K562 (cell line): ENCODE measurements at regions not wholly inside any gene's neighbourhood (a gene's known extent, or its start where the extent isn't known, plus 50 kb on each side); places are given as distances from the start of the nearest gene placed in this dataset.

ENCODE experiments used
- ATAC-seq: fragments of 200-7000 bp; cut with Tn5 transposase; 3 replicates; pipeline ENCODE4 v1.9.1; 2020; ENCODE audit warnings: moderate library complexity
- BruUV-seq: library from RNA; stranded (reverse); fragments of 400-500 nt; replicated peaks from 2 replicates; lab custom pipeline; 2021; lab: Mats Ljungman, UMichigan
- CTCF ChIA-PET: fragments of 300-600 bp; formaldehyde crosslinking; extraction: SDS; loops from one replicate; lab custom pipeline; 2021; ENCODE audit warnings: low intra/inter-chr PET ratio; lab: Yijun Ruan, JAX
- POLR2A ChIA-PET: fragments of 300-600, 350-650 bp; sonication (Branson Sonifier 250); formaldehyde crosslinking; extraction: SDS; loops from one replicate; lab custom pipeline; 2021; ENCODE audit warnings: antibody characterized with exemption, inconsistent platforms; lab: Yijun Ruan, JAX
- DNase-seq, 4 experiments: peaks; one replicate each; pipeline versions ENCODE4 v3.0.0 to v3.0.0-alpha.2; 2011 to 2018; ENCODE audit warnings: low spot score in 3 of 4, mixed read lengths in 3 of 4; ENCODE audit errors: extremely low read depth in 1 of 4
- FAIRE-seq: peaks from 2 replicates; lab custom pipeline; 2011; peaks lifted over from hg19 to GRCh38; lab: Jason Lieb, UNC
- H2AFZ ChIP-seq: 2 replicates; pipeline ENCODE4 v1.6.0; 2011; ENCODE audit warnings: low read depth, low read length, control low read depth, inconsistent platforms
- H3K27ac ChIP-seq: fragments of 200-600 bp; 3 replicates; pipeline ENCODE4 v1.8.0; 2011; ENCODE audit warnings: low read depth, mild to moderate bottlenecking, control low read depth, inconsistent platforms, low read length, moderate library complexity, mixed read lengths; ENCODE audit errors: extremely low read depth
- H3K27me3 ChIP-seq, 2 experiments: fragments of 300-600 bp in 1 of 2; 2 replicates in 1 of 2; 3 replicates in 1 of 2; pipeline versions ENCODE4 v1.6.0 to v1.8.0; 2011; ENCODE audit warnings: inconsistent platforms in 2 of 2, low read length in 2 of 2, mild to moderate bottlenecking in 1 of 2, mixed read lengths in 1 of 2, moderate library complexity in 1 of 2; ENCODE audit not compliant: control insufficient read depth in 2 of 2, insufficient read depth in 2 of 2
- H3K36me3 ChIP-seq: fragments of 300-600 bp; 3 replicates; pipeline ENCODE4 v1.8.0; 2011; ENCODE audit warnings: mild to moderate bottlenecking, low read length, inconsistent platforms; ENCODE audit not compliant: control insufficient read depth, insufficient read depth
- H3K4me1 ChIP-seq, 2 experiments: fragments of 200-600 bp in 1 of 2; replicated peaks in 1 of 2; 2 replicates in 1 of 2; 3 replicates in 1 of 2; pipeline versions ENCODE4 v1.5.1 to v1.8.0; 2011; ENCODE audit warnings: inconsistent platforms in 2 of 2, low read length in 2 of 2, mild to moderate bottlenecking in 1 of 2, mixed read lengths in 1 of 2, moderate library complexity in 1 of 2; ENCODE audit not compliant: control insufficient read depth in 2 of 2, insufficient read depth in 2 of 2
- H3K4me2 ChIP-seq: 2 replicates; pipeline ENCODE4 v1.6.1; 2011; ENCODE audit warnings: low read length, control low read depth, inconsistent platforms, mixed read lengths; ENCODE audit not compliant: insufficient read depth
- H3K4me3 ChIP-seq: fragments of 200-600 bp; sonication (generic), shearing (Covaris generic); 2 replicates; pipeline ENCODE4 v1.5.1; 2016; ENCODE audit warnings: control low read depth, inconsistent platforms
- H3K79me2 ChIP-seq: fragments of 200-600 bp; 3 replicates; pipeline ENCODE4 v1.8.0; 2011; ENCODE audit warnings: low read length, inconsistent platforms; ENCODE audit not compliant: control insufficient read depth, insufficient read depth
- H3K9ac ChIP-seq, 2 experiments: 2 replicates each; pipeline versions ENCODE4 v1.6.0 to v1.6.1; 2011; ENCODE audit warnings: low read depth in 2 of 2, low read length in 2 of 2, control low read depth in 1 of 2, inconsistent platforms in 1 of 2, mild to moderate bottlenecking in 1 of 2, mixed read lengths in 1 of 2; ENCODE audit not compliant: insufficient read depth in 1 of 2
- H3K9me1 ChIP-seq: one replicate; pipeline ENCODE4 v1.6.0; 2011; ENCODE audit warnings: inconsistent platforms, mild to moderate bottlenecking, low read length, moderate library complexity; ENCODE audit not compliant: control insufficient read depth, insufficient read depth
- H3K9me3 ChIP-seq: replicated peaks from 2 replicates; pipeline ENCODE4 v1.5.1; 2011; ENCODE audit warnings: low read depth, low read length, inconsistent platforms; ENCODE audit not compliant: control insufficient read depth, insufficient read depth
- H4K20me1 ChIP-seq: replicated peaks from 2 replicates; pipeline ENCODE4 v1.6.1; 2011; ENCODE audit warnings: low read length, inconsistent platforms, mixed read lengths; ENCODE audit not compliant: control insufficient read depth, insufficient read depth
- C11orf30 ChIP-seq: fragments of 450-650 bp; IDR thresholded peaks from 2 replicates; pipeline ENCODE4 v1.6.1; 2016; ENCODE audit warnings: low read depth, mild to moderate bottlenecking
- CBFA2T3 ChIP-seq: fragments of 450-650 bp; IDR thresholded peaks from 2 replicates; pipeline ENCODE4 v1.6.1; 2017
- CEBPG ChIP-seq, 3 experiments: fragments of 200-800 bp in 1 of 3; sonication (Bioruptor generic) in 1 of 3; sonication (generic) in 1 of 3; formaldehyde crosslinking in 1 of 3; IDR thresholded peaks in 2 of 3; conservative IDR thresholded peaks in 1 of 3; 2 replicates each; pipeline versions ENCODE4 v1.6.1 to v1.8.0; 2016 to 2022; ENCODE audit warnings: missing compliant biosample characterization in 2 of 3, missing genetic modification characterization in 2 of 3, mild to moderate bottlenecking in 1 of 3, missing genetic modification reagents in 1 of 3
- EZH2 ChIP-seq: IDR thresholded peaks from 2 replicates; pipeline ENCODE4 v1.6.1; 2012; ENCODE audit warnings: low read depth, mild to moderate bottlenecking, inconsistent platforms, low read length, borderline replicate concordance
- PRMT5 ChIP-seq: sonication (generic); formaldehyde crosslinking; IDR thresholded peaks from 2 replicates; pipeline ENCODE4 v1.5.0; 2020; ENCODE audit warnings: missing genetic modification reagents
- THRAP3 ChIP-seq: fragments of 450-650 bp; IDR thresholded peaks from 2 replicates; pipeline ENCODE4 v1.6.1; 2016; ENCODE audit warnings: mild to moderate bottlenecking, inconsistent platforms, borderline replicate concordance
- ZNF785 ChIP-seq: fragments of 250-450 bp; sonication (Bioruptor Pico); IDR thresholded peaks from 2 replicates; pipeline ENCODE4 v1.4.0; 2020; ENCODE audit warnings: mild to moderate bottlenecking
- WGBS: fragments of 100-300 bp; shearing (Covaris generic); methylation state at CpG from one replicate; pipeline ENCODE4 v1.1.6; 2016; ENCODE audit warnings: low coverage, mixed read lengths; ENCODE audit not compliant: insufficient coverage; ENCODE audit errors: missing lambda C conversion rate; 5-methylcytosine and 5-hydroxymethylcytosine counted together
- in situ Hi-C: fragments of 300-500 bp; cut with MboI; formaldehyde crosslinking; loops from 4 replicates; pipeline ENCODE4 v1.15.0; 2018; ENCODE audit warnings: inconsistent platforms, mixed read lengths
- intact Hi-C: fragments of 100-400 bp; cut with micrococcal nuclease; formaldehyde crosslinking; loops from 2 replicates; pipeline ENCODE4 v1.14.2; 2022
- TF ChIP-seq, protein P1 (sequence below), 2 experiments: fragments of 150-350 bp in 1 of 2; IDR thresholded peaks; 2 replicates each; pipeline ENCODE4 v1.6.1; 2012 to 2016; ENCODE audit warnings: low read depth in 2 of 2, low read length in 2 of 2, mild to moderate bottlenecking in 1 of 2, moderate library complexity in 1 of 2
- TF ChIP-seq, protein P2 (sequence below): fragments of 450-650 bp; IDR thresholded peaks from 2 replicates; pipeline ENCODE4 v1.6.1; 2016; ENCODE audit warnings: antibody characterized with exemption

DNA sequence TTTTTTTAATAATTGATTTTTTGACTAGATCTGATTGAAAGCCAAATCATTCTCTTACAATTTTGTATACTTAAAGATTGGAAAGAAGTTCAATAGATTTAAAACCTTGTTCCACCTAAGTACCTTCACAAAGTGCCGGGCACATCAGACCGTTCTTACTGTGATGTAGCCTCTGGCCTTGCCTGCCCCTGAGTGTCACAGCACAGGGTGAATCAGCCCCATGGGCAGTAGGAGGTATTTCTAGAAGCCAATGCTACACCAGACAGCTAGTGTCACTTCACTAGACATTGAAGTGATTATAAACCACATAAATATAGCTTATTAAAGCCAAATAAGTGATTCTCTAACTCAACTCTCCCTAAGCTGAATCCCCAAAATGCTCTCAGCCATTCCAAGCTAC, 131.3 kb downstream of the LACC1 start:
- ChIA-PET CTCF (no interaction called here), POLR2A (no interaction called here)
- no peaks in the 10 kb centered on the region for H3K9me3 ChIP-seq
- H3K36me3 ChIP-seq: no peaks in the 10 kb centered on the region
- no peaks in the 10 kb centered on the region for H3K27me3 ChIP-seq
- no peak overlapping the region for H3K27ac ChIP-seq
- H3K4me1 ChIP-seq: no peaks in the 10 kb centered on the region
- BruUV-seq: no TSS peak
- no peak overlapping the region for H3K4me2 ChIP-seq
- no peak overlapping the region for H3K4me3 ChIP-seq
- in situ Hi-C loops: no loop called here
- no peak overlapping the region for H3K9ac ChIP-seq
- no peak for ATAC-seq
- no peak for DNase-seq
- H2AFZ ChIP-seq: no peak overlapping the region
- H3K9me1 ChIP-seq: no peaks in the 10 kb centered on the region
- FAIRE-seq: no peak
- no peaks in the 10 kb centered on the region for H3K79me2 ChIP-seq
- WGBS: 0% methylated on average over 2 of the region's 2 CpGs
- TF ChIP-seq, protein P1, sequence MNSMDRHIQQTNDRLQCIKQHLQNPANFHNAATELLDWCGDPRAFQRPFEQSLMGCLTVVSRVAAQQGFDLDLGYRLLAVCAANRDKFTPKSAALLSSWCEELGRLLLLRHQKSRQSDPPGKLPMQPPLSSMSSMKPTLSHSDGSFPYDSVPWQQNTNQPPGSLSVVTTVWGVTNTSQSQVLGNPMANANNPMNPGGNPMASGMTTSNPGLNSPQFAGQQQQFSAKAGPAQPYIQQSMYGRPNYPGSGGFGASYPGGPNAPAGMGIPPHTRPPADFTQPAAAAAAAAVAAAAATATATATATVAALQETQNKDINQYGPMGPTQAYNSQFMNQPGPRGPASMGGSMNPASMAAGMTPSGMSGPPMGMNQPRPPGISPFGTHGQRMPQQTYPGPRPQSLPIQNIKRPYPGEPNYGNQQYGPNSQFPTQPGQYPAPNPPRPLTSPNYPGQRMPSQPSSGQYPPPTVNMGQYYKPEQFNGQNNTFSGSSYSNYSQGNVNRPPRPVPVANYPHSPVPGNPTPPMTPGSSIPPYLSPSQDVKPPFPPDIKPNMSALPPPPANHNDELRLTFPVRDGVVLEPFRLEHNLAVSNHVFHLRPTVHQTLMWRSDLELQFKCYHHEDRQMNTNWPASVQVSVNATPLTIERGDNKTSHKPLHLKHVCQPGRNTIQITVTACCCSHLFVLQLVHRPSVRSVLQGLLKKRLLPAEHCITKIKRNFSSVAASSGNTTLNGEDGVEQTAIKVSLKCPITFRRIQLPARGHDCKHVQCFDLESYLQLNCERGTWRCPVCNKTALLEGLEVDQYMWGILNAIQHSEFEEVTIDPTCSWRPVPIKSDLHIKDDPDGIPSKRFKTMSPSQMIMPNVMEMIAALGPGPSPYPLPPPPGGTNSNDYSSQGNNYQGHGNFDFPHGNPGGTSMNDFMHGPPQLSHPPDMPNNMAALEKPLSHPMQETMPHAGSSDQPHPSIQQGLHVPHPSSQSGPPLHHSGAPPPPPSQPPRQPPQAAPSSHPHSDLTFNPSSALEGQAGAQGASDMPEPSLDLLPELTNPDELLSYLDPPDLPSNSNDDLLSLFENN (IDR thresholded peaks at IDR 0.05; ENCODE audit: low read depth in 2 of 2, low read length in 2 of 2): no peak
- TF ChIP-seq C11orf30: no peak
- no peak for TF ChIP-seq THRAP3
- TF ChIP-seq ZNF785 (CRISPR knock-in tag): no peak
- TF ChIP-seq PRMT5: no peak
- TF ChIP-seq EZH2: no peak
- no peak for TF ChIP-seq CEBPG (CRISPR knock-in tag; IDR thresholded peaks at IDR 0.05)
- TF ChIP-seq CEBPG (tag; conservative IDR thresholded peaks at IDR 0.05 in 1 of 2, IDR thresholded peaks at IDR 0.05 in 1 of 2): no peak
- TF ChIP-seq, protein P2, sequence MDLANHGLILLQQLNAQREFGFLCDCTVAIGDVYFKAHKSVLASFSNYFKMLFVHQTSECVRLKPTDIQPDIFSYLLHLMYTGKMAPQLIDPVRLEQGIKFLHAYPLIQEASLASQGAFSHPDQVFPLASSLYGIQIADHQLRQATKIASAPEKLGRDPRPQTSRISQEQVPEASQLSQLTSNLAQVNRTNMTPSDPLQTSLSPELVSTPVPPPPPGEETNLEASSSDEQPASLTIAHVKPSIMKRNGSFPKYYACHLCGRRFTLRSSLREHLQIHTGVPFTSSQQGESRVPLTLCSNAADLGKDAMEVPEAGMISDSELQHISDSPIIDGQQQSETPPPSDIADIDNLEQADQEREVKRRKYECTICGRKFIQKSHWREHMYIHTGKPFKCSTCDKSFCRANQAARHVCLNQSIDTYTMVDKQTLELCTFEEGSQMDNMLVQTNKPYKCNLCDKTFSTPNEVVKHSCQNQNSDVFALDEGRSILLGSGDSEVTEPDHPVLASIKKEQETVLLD: no peak
- TF ChIP-seq CBFA2T3: no peak
- no peaks in the 10 kb centered on the region for H4K20me1 ChIP-seq
- intact Hi-C loops: no loop called here
